SW 1271 (cell line): ENCODE measurements at regions not wholly inside any gene's neighbourhood (a gene's known extent, or its start where the extent isn't known, plus 50 kb on each side); places are given as distances from the start of the nearest gene placed in this dataset.

Experiments used
- DNase-seq, 2 experiments: peaks; one replicate each; lab custom pipeline; 2025; lab: John Stamatoyannopoulos, UW

GRCh38 chr1:14100919-14101318, 400.9 kb downstream of the PRDM2 start:
- DNase-seq, result no peak

GRCh38 chr1:14102180-14102579, 402.2 kb downstream of the PRDM2 start:
- no peak for DNase-seq

- DNase-seq, result no peak
These were observed 404.0 kb downstream of the PRDM2 start for GRCh38 chr1:14103878-14104430.

GRCh38 chr1:14106126-14106525, 406.1 kb downstream of the PRDM2 start:
- no peak for DNase-seq

- no peak for DNase-seq
These were observed 406.8 kb downstream of the PRDM2 start for GRCh38 chr1:14106679-14107313.

GRCh38 chr1:14108356-14109275, 408.6 kb downstream of the PRDM2 start:
- no peak for DNase-seq

- no peak for DNase-seq
These were observed 409.3 kb downstream of the PRDM2 start for GRCh38 chr1:14109276-14109635.

- no peak for DNase-seq
These were observed 410.1 kb downstream of the PRDM2 start for GRCh38 chr1:14110040-14110439.

GRCh38 chr1:14111121-14111520, 411.1 kb downstream of the PRDM2 start:
- DNase-seq, result no peak

- DNase-seq, result no peak
These were observed 412.6 kb downstream of the PRDM2 start for GRCh38 chr1:14112613-14113012.

GRCh38 chr1:14113271-14113670, 413.3 kb downstream of the PRDM2 start:
- DNase-seq, result no peak

- peak in 1 of 2 experiments; percentile 8 for DNase-seq
These were observed 414.0 kb downstream of the PRDM2 start for GRCh38 chr1:14113841-14114567.

GRCh38 chr1:14115976-14116375, 416.0 kb downstream of the PRDM2 start:
- DNase-seq, result no peak

GRCh38 chr1:14117700-14118099, 417.7 kb downstream of the PRDM2 start:
- DNase-seq, result no peak

- no peak for DNase-seq
These were observed 418.9 kb downstream of the PRDM2 start for GRCh38 chr1:14118691-14119485.

- no peak for DNase-seq
These were observed 420.9 kb downstream of the PRDM2 start for GRCh38 chr1:14120895-14121294.

GRCh38 chr1:14128096-14128495, 428.1 kb downstream of the PRDM2 start:
- no peak for DNase-seq

- DNase-seq, result no peak
These were observed 429.0 kb downstream of the PRDM2 start for GRCh38 chr1:14129009-14129408.

- DNase-seq, result no peak
These were observed 435.1 kb downstream of the PRDM2 start for GRCh38 chr1:14135070-14135469.

GRCh38 chr1:14136152-14136763, 436.3 kb downstream of the PRDM2 start:
- DNase-seq, result no peak

GRCh38 chr1:14136881-14137280, 436.9 kb downstream of the PRDM2 start:
- DNase-seq, result no peak
